ENCODE measurements at regions not wholly inside any gene's neighbourhood (a gene's known extent, or its start where the extent isn't known, plus 50 kb on each side); places are given as distances from the start of the nearest gene placed in this dataset.

DNA sequence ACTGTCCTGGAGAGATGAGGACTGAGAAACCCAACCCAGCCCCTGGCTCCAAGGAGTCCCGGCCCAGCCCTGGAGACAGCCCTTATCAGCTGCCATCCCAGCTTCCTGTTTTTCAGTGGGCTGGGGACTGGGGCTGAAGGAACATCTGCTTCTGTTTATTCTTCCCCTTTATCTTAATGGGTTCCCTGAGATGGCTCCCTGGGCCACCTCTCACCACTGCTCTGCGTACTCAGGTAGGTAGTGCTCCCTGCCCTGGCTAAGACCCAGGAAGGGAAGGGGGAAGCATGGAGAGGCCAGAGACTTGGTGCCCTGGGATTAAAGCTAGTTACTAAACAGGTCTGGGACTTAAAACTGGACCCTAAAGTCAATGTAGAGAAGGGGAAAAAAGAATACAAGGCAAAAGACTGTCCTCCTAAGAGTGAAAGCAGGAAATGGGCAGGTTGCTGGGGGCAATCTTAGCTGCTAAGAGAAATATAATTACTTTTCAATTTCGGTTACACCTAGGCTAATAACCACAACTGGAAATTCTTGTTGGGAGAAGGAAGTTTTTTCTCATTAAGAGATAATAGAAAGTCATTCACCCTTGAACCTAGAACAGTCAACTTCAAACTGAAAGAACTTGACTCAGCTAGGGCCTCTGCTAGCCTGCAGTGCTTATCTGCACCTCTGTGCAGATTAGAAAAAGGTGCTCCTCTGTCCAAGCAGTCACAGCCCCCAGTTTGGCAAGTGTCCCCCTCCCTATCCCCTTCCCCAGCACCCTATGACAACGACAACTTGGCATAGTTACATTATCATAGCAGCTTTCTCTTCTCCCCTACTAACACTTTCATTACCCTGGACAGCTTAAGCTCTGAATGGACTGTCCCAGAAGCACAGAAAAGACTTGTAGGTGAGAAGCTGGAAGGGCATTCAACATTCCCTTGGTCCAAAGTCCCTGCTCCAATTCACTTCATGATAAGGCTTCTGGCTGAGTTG, 65.6 kb upstream of the KDM7A start:
- DNase-seq (ENCODE audit: low read depth in 2 of 2) = no peak

DNA sequence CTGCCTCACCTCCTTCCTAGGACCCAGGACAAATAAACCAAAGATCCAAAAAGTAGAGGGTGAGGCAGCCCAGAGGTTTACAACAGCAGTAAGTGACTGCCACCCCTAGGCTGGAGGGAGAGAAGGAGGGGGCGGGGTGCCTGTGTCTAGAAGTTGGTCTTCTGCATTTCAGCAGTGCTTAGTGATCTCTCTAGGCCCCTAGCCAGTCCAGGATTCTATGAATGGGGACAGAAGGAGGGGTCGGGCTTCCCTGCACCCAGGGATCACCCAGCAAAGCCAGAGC, 62.8 kb upstream of the KDM7A start:
- no peak for DNase-seq (ENCODE audit: low read depth in 2 of 2)

DNA sequence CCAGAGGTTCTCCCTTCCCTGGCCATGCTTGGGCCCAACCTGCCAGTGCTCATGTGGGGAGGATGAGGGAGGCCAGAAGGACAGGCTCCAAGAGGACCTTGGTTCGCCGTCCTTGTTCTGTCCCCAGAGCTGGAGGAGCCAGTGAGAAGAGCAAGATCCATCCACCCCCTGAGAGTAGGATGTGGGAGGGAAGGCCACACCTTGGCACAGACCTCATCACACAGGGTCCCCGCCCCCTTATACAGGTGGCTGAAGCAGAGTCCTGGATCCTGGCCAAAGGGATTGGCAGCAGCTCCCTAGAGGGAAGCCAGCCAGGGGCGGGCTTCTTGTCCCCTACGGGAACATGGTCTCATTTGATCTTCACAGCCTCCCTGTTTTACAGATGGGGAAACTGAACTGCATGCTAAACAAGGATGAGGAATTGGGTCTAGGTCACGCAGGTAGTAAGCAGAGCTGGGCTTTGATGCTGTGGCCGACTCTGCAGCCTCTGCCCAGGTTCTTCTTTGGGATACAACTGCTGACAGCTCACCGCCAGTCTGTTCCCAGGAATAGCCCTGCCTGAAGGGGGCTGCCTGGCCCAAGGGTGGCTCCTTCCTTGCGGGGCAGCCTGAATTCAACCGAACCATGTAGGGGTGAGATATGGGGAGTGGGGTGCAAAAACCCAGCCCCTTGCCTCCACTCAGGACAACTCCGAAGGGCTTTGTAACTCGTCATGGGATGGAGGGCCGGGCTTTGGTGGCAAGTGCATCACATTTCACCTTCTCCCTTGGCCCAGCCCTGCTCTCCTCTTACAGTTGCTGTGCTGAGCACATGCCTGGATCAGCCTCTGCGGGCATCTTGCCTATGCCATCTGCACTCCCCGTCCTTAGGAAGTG, 62.2 kb upstream of the KDM7A start:
- DNase-seq (ENCODE audit: low read depth in 2 of 2) = no peak

DNA sequence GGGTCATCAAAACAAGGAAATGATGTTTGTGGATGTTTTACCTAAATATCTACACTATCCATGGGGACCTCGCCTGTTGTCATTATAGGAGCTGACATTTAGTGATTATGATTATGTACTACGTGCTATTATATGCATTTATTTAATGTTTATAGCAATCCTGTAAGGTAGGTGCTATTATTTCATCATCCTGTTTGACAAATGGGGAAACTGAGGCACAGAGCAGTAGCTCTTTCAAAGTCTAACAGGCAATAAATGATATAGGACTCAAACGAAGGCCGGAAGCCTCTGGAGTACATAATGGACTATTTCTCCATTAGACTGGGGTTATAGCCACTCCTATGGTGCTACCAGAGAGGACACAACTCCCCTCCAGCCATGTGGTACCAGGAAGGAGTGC, 60.6 kb upstream of the KDM7A start:
- DNase-seq (ENCODE audit: low read depth in 2 of 2) = no peak

DNA sequence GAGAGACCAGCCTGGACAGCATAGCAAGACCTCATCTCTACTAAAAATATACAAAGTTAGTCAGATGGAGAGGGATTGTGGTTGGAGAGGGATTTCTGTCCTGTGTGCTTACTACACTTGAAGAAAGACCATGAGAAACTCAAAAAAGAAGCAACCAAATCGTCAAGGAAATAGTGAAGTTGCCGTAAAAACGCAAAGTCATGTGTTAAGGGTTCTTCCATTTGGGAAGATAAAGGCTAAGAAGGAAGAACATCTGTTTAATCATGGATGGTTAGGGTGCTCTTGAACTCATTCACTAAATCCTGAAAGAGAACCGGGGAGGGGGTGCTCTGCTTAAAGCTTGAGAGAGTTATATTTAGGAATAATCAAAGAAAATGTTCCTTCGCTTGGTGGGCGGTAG, 59.8 kb upstream of the KDM7A start:
- DNase-seq (ENCODE audit: low read depth in 2 of 2) = no peak

DNA sequence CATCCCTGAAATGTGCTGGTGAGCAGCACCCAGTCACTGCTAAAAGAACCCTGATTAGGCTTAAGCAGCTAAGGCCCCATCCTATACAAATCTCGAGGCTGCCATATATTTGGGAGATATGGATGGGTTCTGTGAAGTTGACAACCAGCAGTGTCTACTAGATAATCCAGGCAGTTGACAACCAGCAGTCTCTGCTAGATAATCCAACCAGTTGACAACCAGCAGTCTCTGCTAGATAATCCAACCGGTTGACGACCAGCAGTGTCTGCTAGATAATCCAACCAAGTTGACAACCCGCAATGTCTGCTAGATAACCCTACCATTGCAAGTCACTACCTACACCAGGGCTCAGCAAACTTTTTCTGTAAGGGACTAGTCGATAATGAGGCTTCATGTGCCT, 58.3 kb upstream of the KDM7A start:
- DNase-seq (ENCODE audit: low read depth in 2 of 2) = no peak

DNA sequence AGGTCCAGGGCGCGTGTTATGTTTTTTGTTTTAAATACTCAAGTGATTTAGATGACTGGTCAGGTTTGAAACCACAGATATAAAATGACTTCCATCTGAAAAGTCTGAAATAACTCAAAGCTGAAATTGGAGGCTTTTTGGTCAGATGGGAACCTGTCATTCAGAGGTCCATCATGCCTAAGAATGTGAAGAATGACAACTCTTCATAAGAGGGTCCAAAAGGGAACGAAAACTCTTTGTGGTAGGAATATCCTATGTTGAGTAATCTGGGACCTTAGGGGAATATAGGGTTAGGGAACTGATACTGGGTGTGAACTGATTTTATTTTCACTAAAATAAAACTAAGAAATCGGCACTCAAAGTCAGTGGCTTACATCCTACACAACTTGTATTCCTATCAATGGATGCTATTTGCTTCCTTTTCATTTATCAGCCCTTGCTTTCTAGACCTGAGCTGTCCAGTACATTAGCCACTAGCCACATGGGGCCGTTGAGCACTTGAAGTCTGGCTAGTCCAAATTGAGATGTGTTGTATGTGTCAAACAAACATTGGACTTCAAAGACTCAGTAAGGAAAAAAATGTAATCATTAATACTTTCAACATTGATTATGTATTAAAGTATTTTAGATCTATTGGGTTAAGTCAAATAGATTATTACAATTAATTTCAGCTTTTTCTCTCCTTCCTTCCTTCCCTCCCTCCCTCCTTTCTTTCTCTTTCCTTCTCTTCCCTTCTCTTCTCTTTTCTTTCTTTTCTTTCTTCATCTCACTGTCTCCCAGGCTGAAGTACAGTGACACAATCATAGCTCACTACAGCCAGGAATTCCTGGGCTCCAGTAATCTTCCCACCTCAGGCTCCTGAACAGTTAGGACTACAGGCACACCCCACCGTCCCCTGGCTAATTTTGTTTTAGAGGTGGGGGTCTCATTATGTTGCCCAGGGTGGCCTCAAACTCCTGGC, 56.5 kb upstream of the KDM7A start:
- DNase-seq (ENCODE audit: low read depth in 2 of 2) = no peak

DNA sequence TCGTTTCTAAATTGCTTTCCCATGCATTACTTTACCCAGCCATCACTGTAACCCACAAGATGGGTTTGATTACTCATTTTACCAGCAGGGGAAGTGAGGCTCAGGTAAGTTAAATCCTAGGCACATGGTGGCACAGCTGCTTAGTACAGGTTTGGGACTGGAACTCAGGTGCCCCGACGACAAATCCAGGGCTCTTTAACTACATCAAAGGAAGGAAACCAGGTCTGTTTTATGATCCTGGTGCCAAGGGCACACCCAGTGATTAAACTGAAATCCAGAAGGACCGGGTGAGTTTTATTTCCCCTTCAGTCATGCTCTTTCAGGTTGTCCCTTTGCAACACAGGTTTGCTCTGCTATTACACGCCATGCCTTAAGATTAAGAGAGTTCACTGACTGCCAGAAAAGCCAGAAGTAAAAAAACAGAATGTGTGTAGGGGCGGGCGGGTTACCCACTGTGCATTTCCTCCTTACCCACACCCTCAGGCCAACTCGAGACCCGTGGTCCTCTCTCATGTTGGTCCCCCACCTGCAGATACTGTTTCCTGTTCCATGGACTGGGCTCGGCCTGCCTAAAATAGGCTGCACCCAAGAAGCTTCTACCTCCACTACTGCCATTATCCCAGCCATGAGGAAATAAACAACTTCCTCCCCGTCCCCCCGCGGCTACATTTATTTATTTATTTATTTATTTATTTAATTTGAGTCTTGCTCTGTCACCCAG, 55.1 kb upstream of the KDM7A start:
- DNase-seq (ENCODE audit: low read depth in 2 of 2) = no peak

DNA sequence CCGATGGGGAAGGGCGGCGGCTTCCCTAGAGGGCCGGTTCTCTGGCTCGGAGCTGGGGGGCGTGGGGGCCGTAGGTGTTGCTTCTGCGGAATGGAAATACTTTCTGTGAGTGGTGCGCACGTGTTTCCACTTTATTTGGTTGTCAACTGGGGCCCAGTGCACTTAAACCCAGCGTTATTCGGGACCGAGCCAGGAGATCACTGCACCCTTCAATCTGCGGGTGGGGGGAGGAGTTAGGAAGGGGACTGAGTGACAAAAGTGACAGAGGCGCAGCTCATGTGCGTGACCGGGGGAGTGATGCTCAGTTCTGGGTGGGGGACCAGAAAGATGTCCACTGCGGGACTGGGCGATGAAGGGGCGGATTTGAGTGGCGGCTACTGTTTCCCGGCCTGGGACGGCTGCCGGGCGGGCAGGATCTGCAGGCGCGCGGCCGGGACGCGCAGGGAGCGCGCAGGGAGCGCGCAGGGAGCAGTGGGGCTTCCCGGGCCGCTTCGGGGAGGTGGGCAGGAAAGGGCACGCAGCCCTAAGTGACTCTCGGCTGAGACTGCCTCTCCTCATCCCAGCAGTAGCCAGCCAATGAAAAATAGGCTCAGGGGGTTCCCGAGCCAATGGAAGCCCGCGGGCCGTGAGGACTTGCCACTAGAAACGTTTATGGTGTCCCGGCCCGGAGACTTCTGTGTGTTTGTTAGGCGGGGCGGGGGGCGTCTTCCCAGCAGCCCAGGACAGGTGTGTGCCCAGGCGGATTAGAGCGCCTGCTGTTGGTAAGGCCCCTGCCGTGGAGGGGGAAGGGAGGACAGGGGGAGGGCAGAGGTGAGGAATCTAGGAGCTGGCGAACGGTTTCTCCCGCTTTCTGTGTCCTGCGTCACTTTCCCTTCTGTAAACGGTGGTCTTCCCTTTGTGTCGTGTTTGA, 54.3 kb upstream of the KDM7A start:
- peak in 1 of 2 donors; percentile 20 for DNase-seq (ENCODE audit: low read depth in 2 of 2)

DNA sequence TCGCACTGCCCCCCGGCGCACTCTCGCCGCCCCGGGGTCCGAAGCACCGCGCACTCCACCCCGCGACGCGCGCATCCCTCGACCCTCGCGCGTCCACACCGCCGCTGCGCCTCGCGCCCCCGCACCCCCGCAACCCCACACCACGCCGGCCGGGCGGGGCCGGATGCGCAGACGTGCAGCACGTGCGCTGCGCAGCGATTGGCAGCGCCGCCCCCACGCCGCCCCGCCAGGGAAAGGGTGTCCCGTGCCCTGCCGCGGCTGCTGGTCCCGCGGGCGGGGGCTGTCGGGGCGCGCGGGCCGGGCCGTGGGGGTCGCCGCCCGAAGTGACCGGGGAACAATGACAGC, 53.7 kb upstream of the KDM7A start:
- peak in 1 of 2 donors; percentile 46 for DNase-seq (ENCODE audit: low read depth in 2 of 2)

DNA sequence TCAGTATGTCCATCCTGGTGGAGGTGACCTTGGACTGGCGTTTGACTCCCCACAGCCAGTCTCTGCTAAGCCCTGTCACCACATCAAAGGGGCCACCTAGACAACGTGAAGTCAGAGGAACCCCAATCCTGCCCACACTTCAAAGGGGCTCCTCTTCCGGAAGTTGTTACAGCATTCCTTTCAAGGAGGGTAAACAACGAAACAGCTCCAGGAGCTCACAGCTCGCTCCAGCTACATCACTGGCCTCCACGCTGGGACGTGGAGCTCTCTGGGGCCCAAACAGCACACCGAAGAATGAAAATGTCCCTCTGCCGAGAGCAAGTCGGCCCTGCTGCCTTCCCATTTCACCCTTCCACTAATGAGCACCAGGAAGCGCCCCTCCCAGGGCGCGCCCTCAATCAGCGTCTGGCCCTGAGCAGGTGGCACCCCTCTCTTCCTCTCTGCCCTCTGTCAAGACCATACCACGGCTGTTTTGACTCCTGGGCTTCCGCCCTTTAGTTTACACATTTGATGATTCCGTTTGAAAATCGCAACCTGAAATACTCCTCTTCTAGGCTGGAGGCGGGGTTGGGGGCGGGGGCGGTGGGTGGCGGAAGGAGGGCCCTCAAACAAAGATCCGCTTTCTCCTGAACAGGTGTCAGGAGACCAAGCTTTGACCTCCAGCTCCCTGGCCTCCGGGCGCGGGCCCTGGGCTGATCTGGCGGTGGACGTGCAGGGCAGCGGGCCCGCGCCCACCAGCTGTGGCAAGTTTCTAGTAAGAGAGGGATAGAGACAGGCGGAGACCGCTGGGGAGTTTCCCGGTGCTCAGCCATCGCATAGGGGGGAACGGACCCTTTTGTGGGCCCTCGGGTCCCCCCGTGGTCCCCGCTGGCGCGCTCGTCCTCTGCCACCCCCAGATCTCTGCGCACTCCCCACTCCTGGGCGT, 53.1 kb upstream of the KDM7A start:
- peak in 1 of 2 donors; percentile 38 for DNase-seq (ENCODE audit: low read depth in 2 of 2)

DNA sequence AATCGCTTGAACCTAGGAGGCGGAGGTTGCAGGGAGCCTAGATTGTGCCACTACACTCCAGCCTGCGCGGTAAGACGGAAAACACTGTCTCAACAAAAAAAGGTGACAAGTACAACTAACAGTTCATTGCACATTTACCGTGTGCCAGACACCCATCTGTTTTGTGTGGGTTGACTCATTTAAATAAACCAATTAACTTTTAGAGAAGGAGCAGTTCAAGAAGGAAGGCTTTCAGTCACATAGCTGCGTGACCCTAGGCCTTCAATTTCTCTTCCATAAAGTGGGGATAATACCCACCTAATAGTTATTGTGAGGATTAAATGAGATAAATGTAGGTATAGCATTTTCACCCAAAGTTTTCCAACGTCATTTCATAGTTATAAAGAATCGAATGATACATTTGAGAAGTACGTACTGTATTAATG, 52.3 kb upstream of the KDM7A start:
- DNase-seq (ENCODE audit: low read depth in 2 of 2) = no peak

Measured in stimulated activated CD8-positive, alpha-beta memory T cell treated with anti-CD3 and anti-CD28 coated beads, Interleukin-7, amount 100 ng/mL, for 1 hour (primary cell).